ENCODE measurements at regions not wholly inside any gene's neighbourhood (a gene's known extent, or its start where the extent isn't known, plus 50 kb on each side); places are given as distances from the start of the nearest gene placed in this dataset.
"Not testable (repeated sequence)": the region's sequence is repeated elsewhere in the genome, so short reads cannot be mapped to it uniquely, and the experiment has no call there.

- H3K36me3 ChIP-seq (ENCODE audit: insufficient read depth, low read length), result no peaks in the 10 kb centered on the region
- H3K9me3 ChIP-seq (ENCODE audit: low read length), result no peaks in the 10 kb centered on the region
- no peaks in the 10 kb centered on the region for H3K79me2 ChIP-seq (ENCODE audit: low read length)
Measured at GRCh38 chr16:26500326-26500725, 566.4 kb upstream of the C16orf82 start.

GRCh38 chr16:26505496-26505895 lies 561.2 kb upstream of the C16orf82 start:
- H3K9me2 ChIP-seq (replicated peaks; ENCODE audit: insufficient read depth, low read length), result no peaks in the 10 kb centered on the region

More at GRCh38 chr16:26500326-26500725, 566.4 kb upstream of the C16orf82 start:
- no peak overlapping the region for H3K9ac ChIP-seq (ENCODE audit: low read length)
- DNase-seq, result no peak
- no peak overlapping the region for H3K4me3 ChIP-seq (ENCODE audit: low read length)
- H3K9me2 ChIP-seq (replicated peaks; ENCODE audit: insufficient read depth, low read length), result no peaks in the 10 kb centered on the region
- H3K4me1 ChIP-seq (ENCODE audit: low read length), result no peaks in the 10 kb centered on the region
- no peaks in the 10 kb centered on the region for H4K20me1 ChIP-seq (ENCODE audit: insufficient read depth, low read depth, low read length)
- H3K27ac ChIP-seq (ENCODE audit: low read length), result no peak overlapping the region
- H2AFZ ChIP-seq (ENCODE audit: low read length), result no peak overlapping the region
- H3K4me2 ChIP-seq (ENCODE audit: low read depth, low read length, poor library complexity, severe bottlenecking), result no peak overlapping the region
- no peaks in the 10 kb centered on the region for H3K27me3 ChIP-seq (ENCODE audit: low read length)

GRCh38 chr16:26508946-26509345 lies 557.8 kb upstream of the C16orf82 start:
- not testable (repeated sequence) for H3K4me2 ChIP-seq (ENCODE audit: low read depth, low read length, poor library complexity, severe bottlenecking); H4K20me1 ChIP-seq (ENCODE audit: insufficient read depth, low read depth, low read length); H3K27ac ChIP-seq (ENCODE audit: low read length); H3K9me3 ChIP-seq (ENCODE audit: low read length); H3K9me2 ChIP-seq (replicated peaks; ENCODE audit: insufficient read depth, low read length); DNase-seq; H3K4me3 ChIP-seq (ENCODE audit: low read length); H3K9ac ChIP-seq (ENCODE audit: low read length); H2AFZ ChIP-seq (ENCODE audit: low read length); H3K36me3 ChIP-seq (ENCODE audit: insufficient read depth, low read length); H3K4me1 ChIP-seq (ENCODE audit: low read length); H3K27me3 ChIP-seq (ENCODE audit: low read length); H3K79me2 ChIP-seq (ENCODE audit: low read length)

More at GRCh38 chr16:26505496-26505895, 561.2 kb upstream of the C16orf82 start:
- H2AFZ ChIP-seq (ENCODE audit: low read length), result no peak overlapping the region
- H3K9me3 ChIP-seq (ENCODE audit: low read length), result no peaks in the 10 kb centered on the region
- DNase-seq, result no peak
- no peak overlapping the region for H3K4me3 ChIP-seq (ENCODE audit: low read length)
- H3K27ac ChIP-seq (ENCODE audit: low read length), result no peak overlapping the region
- no peaks in the 10 kb centered on the region for H3K27me3 ChIP-seq (ENCODE audit: low read length)
- H3K4me1 ChIP-seq (ENCODE audit: low read length), result no peaks in the 10 kb centered on the region
- no peak overlapping the region for H3K9ac ChIP-seq (ENCODE audit: low read length)
- H3K36me3 ChIP-seq (ENCODE audit: insufficient read depth, low read length), result no peaks in the 10 kb centered on the region
- H3K79me2 ChIP-seq (ENCODE audit: low read length), result no peaks in the 10 kb centered on the region
- no peaks in the 10 kb centered on the region for H4K20me1 ChIP-seq (ENCODE audit: insufficient read depth, low read depth, low read length)
- no peak overlapping the region for H3K4me2 ChIP-seq (ENCODE audit: low read depth, low read length, poor library complexity, severe bottlenecking)

- H3K36me3 ChIP-seq (ENCODE audit: insufficient read depth, low read length), result no peaks in the 10 kb centered on the region
- H3K9me2 ChIP-seq (replicated peaks; ENCODE audit: insufficient read depth, low read length), result no peaks in the 10 kb centered on the region
- no peak for DNase-seq
- H3K9me3 ChIP-seq (ENCODE audit: low read length), result no peaks in the 10 kb centered on the region
- H3K4me2 ChIP-seq (ENCODE audit: low read depth, low read length, poor library complexity, severe bottlenecking), result no peak overlapping the region
- H3K4me1 ChIP-seq (ENCODE audit: low read length), result no peaks in the 10 kb centered on the region
- H3K4me3 ChIP-seq (ENCODE audit: low read length), result no peak overlapping the region
- no peaks in the 10 kb centered on the region for H3K27me3 ChIP-seq (ENCODE audit: low read length)
- no peak overlapping the region for H2AFZ ChIP-seq (ENCODE audit: low read length)
- H3K27ac ChIP-seq (ENCODE audit: low read length), result no peak overlapping the region
- H3K9ac ChIP-seq (ENCODE audit: low read length), result no peak overlapping the region
- no peaks in the 10 kb centered on the region for H4K20me1 ChIP-seq (ENCODE audit: insufficient read depth, low read depth, low read length)
- H3K79me2 ChIP-seq (ENCODE audit: low read length), result no peaks in the 10 kb centered on the region
Measured at GRCh38 chr16:26510924-26511323, 555.8 kb upstream of the C16orf82 start.

GRCh38 chr16:26511463-26511862 lies 555.3 kb upstream of the C16orf82 start:
- H3K4me2 ChIP-seq (ENCODE audit: low read depth, low read length, poor library complexity, severe bottlenecking), result no peak overlapping the region
- H3K4me3 ChIP-seq (ENCODE audit: low read length), result no peak overlapping the region
- no peak overlapping the region for H3K9ac ChIP-seq (ENCODE audit: low read length)
- H4K20me1 ChIP-seq (ENCODE audit: insufficient read depth, low read depth, low read length), result no peaks in the 10 kb centered on the region
- H3K4me1 ChIP-seq (ENCODE audit: low read length), result no peaks in the 10 kb centered on the region
- H3K27ac ChIP-seq (ENCODE audit: low read length), result no peak overlapping the region
- no peak overlapping the region for H2AFZ ChIP-seq (ENCODE audit: low read length)
- DNase-seq, result no peak
- no peaks in the 10 kb centered on the region for H3K9me3 ChIP-seq (ENCODE audit: low read length)
- H3K27me3 ChIP-seq (ENCODE audit: low read length), result no peaks in the 10 kb centered on the region
- no peaks in the 10 kb centered on the region for H3K9me2 ChIP-seq (replicated peaks; ENCODE audit: insufficient read depth, low read length)
- no peaks in the 10 kb centered on the region for H3K79me2 ChIP-seq (ENCODE audit: low read length)
- no peaks in the 10 kb centered on the region for H3K36me3 ChIP-seq (ENCODE audit: insufficient read depth, low read length)

- no peaks in the 10 kb centered on the region for H3K4me1 ChIP-seq (ENCODE audit: low read length)
- no peaks in the 10 kb centered on the region for H3K9me3 ChIP-seq (ENCODE audit: low read length)
- H3K27ac ChIP-seq (ENCODE audit: low read length), result no peak overlapping the region
- H3K9me2 ChIP-seq (replicated peaks; ENCODE audit: insufficient read depth, low read length), result no peaks in the 10 kb centered on the region
- no peak overlapping the region for H2AFZ ChIP-seq (ENCODE audit: low read length)
- H3K4me3 ChIP-seq (ENCODE audit: low read length), result no peak overlapping the region
- H3K4me2 ChIP-seq (ENCODE audit: low read depth, low read length, poor library complexity, severe bottlenecking), result no peak overlapping the region
- no peaks in the 10 kb centered on the region for H4K20me1 ChIP-seq (ENCODE audit: insufficient read depth, low read depth, low read length)
- H3K27me3 ChIP-seq (ENCODE audit: low read length), result no peaks in the 10 kb centered on the region
- H3K79me2 ChIP-seq (ENCODE audit: low read length), result no peaks in the 10 kb centered on the region
- H3K9ac ChIP-seq (ENCODE audit: low read length), result no peak overlapping the region
- no peaks in the 10 kb centered on the region for H3K36me3 ChIP-seq (ENCODE audit: insufficient read depth, low read length)
- DNase-seq, result no peak
Measured at GRCh38 chr16:26521626-26522025, 545.1 kb upstream of the C16orf82 start.

- Histone ChIP-seq H3K79me2 (ENCODE audit: low read length) (no peaks in the 10 kb centered on the region), H3K4me1 (ENCODE audit: low read length) (no peaks in the 10 kb centered on the region), H3K27ac (ENCODE audit: low read length) (no peak overlapping the region), H3K4me3 (ENCODE audit: low read length) (no peak overlapping the region), H3K4me2 (ENCODE audit: low read depth, low read length, poor library complexity, severe bottlenecking) (no peak overlapping the region), H3K36me3 (ENCODE audit: insufficient read depth, low read length) (no peaks in the 10 kb centered on the region), H3K9me2 (replicated peaks; ENCODE audit: insufficient read depth, low read length) (no peaks in the 10 kb centered on the region), H3K9me3 (ENCODE audit: low read length) (no peaks in the 10 kb centered on the region), H3K27me3 (ENCODE audit: low read length) (no peaks in the 10 kb centered on the region), H2AFZ (ENCODE audit: low read length) (no peak overlapping the region), H3K9ac (ENCODE audit: low read length) (no peak overlapping the region), H4K20me1 (ENCODE audit: insufficient read depth, low read depth, low read length) (no peaks in the 10 kb centered on the region)
- DNase-seq, result no peak
Measured at GRCh38 chr16:26524281-26524680, 542.4 kb upstream of the C16orf82 start.

GRCh38 chr16:26524846-26525245 lies 541.9 kb upstream of the C16orf82 start:
- Histone ChIP-seq H3K79me2 (ENCODE audit: low read length) (no peaks in the 10 kb centered on the region), H3K9ac (ENCODE audit: low read length) (no peak overlapping the region), H3K27me3 (ENCODE audit: low read length) (no peaks in the 10 kb centered on the region), H3K36me3 (ENCODE audit: insufficient read depth, low read length) (no peaks in the 10 kb centered on the region), H3K27ac (ENCODE audit: low read length) (no peak overlapping the region), H3K9me3 (ENCODE audit: low read length) (no peaks in the 10 kb centered on the region), H2AFZ (ENCODE audit: low read length) (no peak overlapping the region), H3K9me2 (replicated peaks; ENCODE audit: insufficient read depth, low read length) (no peaks in the 10 kb centered on the region), H3K4me3 (ENCODE audit: low read length) (no peak overlapping the region), H3K4me2 (ENCODE audit: low read depth, low read length, poor library complexity, severe bottlenecking) (no peak overlapping the region), H3K4me1 (ENCODE audit: low read length) (no peaks in the 10 kb centered on the region), H4K20me1 (ENCODE audit: insufficient read depth, low read depth, low read length) (no peaks in the 10 kb centered on the region)
- no peak for DNase-seq

GRCh38 chr16:26525856-26526255 lies 540.9 kb upstream of the C16orf82 start:
- Histone ChIP-seq H3K36me3 (ENCODE audit: insufficient read depth, low read length) (no peaks in the 10 kb centered on the region), H3K4me2 (ENCODE audit: low read depth, low read length, poor library complexity, severe bottlenecking) (no peak overlapping the region)

More at GRCh38 chr16:26525856-26526255, 540.9 kb upstream of the C16orf82 start:
- no peaks in the 10 kb centered on the region for H3K79me2 ChIP-seq (ENCODE audit: low read length)
- DNase-seq, result no peak
- H3K4me3 ChIP-seq (ENCODE audit: low read length), result no peak overlapping the region
- no peaks in the 10 kb centered on the region for H3K9me2 ChIP-seq (replicated peaks; ENCODE audit: insufficient read depth, low read length)
- H3K4me1 ChIP-seq (ENCODE audit: low read length), result no peaks in the 10 kb centered on the region
- H4K20me1 ChIP-seq (ENCODE audit: insufficient read depth, low read depth, low read length), result no peaks in the 10 kb centered on the region
- no peaks in the 10 kb centered on the region for H3K27me3 ChIP-seq (ENCODE audit: low read length)
- H3K9ac ChIP-seq (ENCODE audit: low read length), result no peak overlapping the region
- H2AFZ ChIP-seq (ENCODE audit: low read length), result no peak overlapping the region
- no peaks in the 10 kb centered on the region for H3K9me3 ChIP-seq (ENCODE audit: low read length)
- no peak overlapping the region for H3K27ac ChIP-seq (ENCODE audit: low read length)

Measured in Karpas-422 (cell line).